HEK293 (cell line): ENCODE measurements at regions not wholly inside any gene's neighbourhood (a gene's known extent, or its start where the extent isn't known, plus 50 kb on each side); places are given as distances from the start of the nearest gene placed in this dataset.

Experiments used
- CTCF ChIA-PET: fragments of 350-600 bp; formaldehyde crosslinking; extraction: SDS; loops from one replicate; lab custom pipeline; 2021; ENCODE audit warnings: antibody characterized with exemption; lab: Yijun Ruan, JAX
- POLR2A ChIA-PET: fragments of 300-600 bp; formaldehyde crosslinking; extraction: SDS; loops from one replicate; lab custom pipeline; 2020; ENCODE audit warnings: antibody characterized with exemption, inconsistent platforms; lab: Yijun Ruan, JAX
- H3K27ac ChIP-seq: fragments of 200-500 bp; sonication (Bioruptor generic); 2 replicates; pipeline ENCODE4 v1.5.1; 2014; ENCODE audit warnings: low read depth, low read length, control low read depth, inconsistent platforms; ENCODE audit errors: extremely low read depth
- H3K36me3 ChIP-seq, 2 experiments: fragments of 200-500 bp in 1 of 2; sonication (Bioruptor generic) in 1 of 2; 1 replicate in 1 of 2; 2 replicates in 1 of 2; pipeline ENCODE4 v1.5.1; 2014 to 2017; ENCODE audit warnings: inconsistent platforms in 2 of 2, low read length in 2 of 2; ENCODE audit not compliant: control insufficient read depth in 2 of 2, insufficient read depth in 1 of 2
- H3K4me1 ChIP-seq: fragments of 200-500 bp; sonication (Bioruptor generic); 2 replicates; pipeline ENCODE4 v1.5.1; 2014; ENCODE audit warnings: mild to moderate bottlenecking, low read length, inconsistent platforms; ENCODE audit not compliant: control insufficient read depth, insufficient read depth
- H3K4me3 ChIP-seq: 2 replicates; pipeline ENCODE4 v1.5.1; 2011; ENCODE audit warnings: low read depth, mild to moderate bottlenecking, control low read depth, low read length, moderate library complexity
- H3K9me3 ChIP-seq: fragments of 200-500 bp; sonication (Bioruptor generic); 2 replicates; pipeline ENCODE4 v1.5.1; 2014; ENCODE audit warnings: low read depth, low read length, inconsistent platforms; ENCODE audit not compliant: control insufficient read depth, insufficient read depth
- GLIS1 ChIP-seq: fragments of 450-650 bp; formaldehyde crosslinking; IDR thresholded peaks from 2 replicates; pipeline ENCODE4 v1.5.1; 2016; ENCODE audit warnings: missing biosample characterization, missing genetic modification characterization
- HOXD13 ChIP-seq: sonication (generic); formaldehyde crosslinking; IDR thresholded peaks from 2 replicates; pipeline ENCODE4 v1.8.0; 2022; ENCODE audit warnings: missing genetic modification reagents, borderline replicate concordance
- MYNN ChIP-seq: fragments of 450-650 bp; formaldehyde crosslinking; IDR thresholded peaks from 2 replicates; pipeline ENCODE4 v1.5.1; 2016; ENCODE audit warnings: missing biosample characterization, missing genetic modification characterization, borderline replicate concordance
- REPIN1 ChIP-seq: fragments of 450-650 bp; formaldehyde crosslinking; IDR thresholded peaks from 2 replicates; pipeline ENCODE4 v1.5.1; 2017; ENCODE audit warnings: missing biosample characterization, missing genetic modification characterization, low read depth
- ZNF146 ChIP-seq: fragments of 450-650 bp; formaldehyde crosslinking; IDR thresholded peaks from 2 replicates; pipeline ENCODE4 v1.5.1; 2016; ENCODE audit warnings: missing biosample characterization, missing genetic modification characterization
- ZNF2 ChIP-seq: fragments of 450-650 bp; formaldehyde crosslinking; IDR thresholded peaks from 2 replicates; pipeline ENCODE4 v1.5.1; 2016; ENCODE audit warnings: missing biosample characterization, missing genetic modification characterization
- ZNF324 ChIP-seq: fragments of 450-650 bp; formaldehyde crosslinking; IDR thresholded peaks from 2 replicates; pipeline ENCODE4 v1.5.1; 2016; ENCODE audit warnings: missing biosample characterization, missing genetic modification characterization
- ZNF394 ChIP-seq: fragments of 450-650 bp; formaldehyde crosslinking; IDR thresholded peaks from 2 replicates; pipeline ENCODE4 v1.5.1; 2016; ENCODE audit warnings: missing biosample characterization, missing genetic modification characterization, mild to moderate bottlenecking, moderate library complexity, borderline replicate concordance
- ZNF623 ChIP-seq: fragments of 450-650 bp; formaldehyde crosslinking; IDR thresholded peaks from 2 replicates; pipeline ENCODE4 v1.5.1; 2016; ENCODE audit warnings: missing biosample characterization, missing genetic modification characterization
- TF ChIP-seq, protein P1 (sequence below): fragments of 450-650 bp; formaldehyde crosslinking; IDR thresholded peaks from 2 replicates; pipeline ENCODE4 v1.5.1; 2016; ENCODE audit warnings: missing biosample characterization, missing genetic modification characterization
- TF ChIP-seq, protein P2 (sequence below): fragments of 450-650 bp; formaldehyde crosslinking; IDR thresholded peaks from 2 replicates; pipeline ENCODE4 v1.5.1; 2016; ENCODE audit warnings: missing biosample characterization, missing genetic modification characterization
- TF ChIP-seq, protein P3 (sequence below): fragments of 450-650 bp; formaldehyde crosslinking; IDR thresholded peaks from 2 replicates; pipeline ENCODE4 v1.5.1; 2016; ENCODE audit warnings: missing biosample characterization, missing genetic modification characterization
- TF ChIP-seq, protein P4 (sequence below): fragments of 450-650 bp; formaldehyde crosslinking; IDR thresholded peaks from 2 replicates; pipeline ENCODE4 v1.5.1; 2017; ENCODE audit warnings: missing biosample characterization, missing genetic modification characterization
- TF ChIP-seq, protein P5 (sequence below): fragments of 450-650 bp; formaldehyde crosslinking; IDR thresholded peaks from 2 replicates; pipeline ENCODE4 v1.5.1; 2017; ENCODE audit warnings: missing biosample characterization, mild to moderate bottlenecking, missing genetic modification characterization, moderate library complexity
- TF ChIP-seq, protein P6 (sequence below): fragments of 450-650 bp; formaldehyde crosslinking; IDR thresholded peaks from 2 replicates; pipeline ENCODE4 v1.5.0; 2017; ENCODE audit warnings: missing biosample characterization, missing genetic modification characterization, borderline replicate concordance
- TF ChIP-seq, protein P7 (sequence below): fragments of 450-650 bp; IDR thresholded peaks from 2 replicates; pipeline ENCODE4 v1.5.1; 2018; ENCODE audit warnings: missing biosample characterization, mild to moderate bottlenecking, missing genetic modification characterization

DNA sequence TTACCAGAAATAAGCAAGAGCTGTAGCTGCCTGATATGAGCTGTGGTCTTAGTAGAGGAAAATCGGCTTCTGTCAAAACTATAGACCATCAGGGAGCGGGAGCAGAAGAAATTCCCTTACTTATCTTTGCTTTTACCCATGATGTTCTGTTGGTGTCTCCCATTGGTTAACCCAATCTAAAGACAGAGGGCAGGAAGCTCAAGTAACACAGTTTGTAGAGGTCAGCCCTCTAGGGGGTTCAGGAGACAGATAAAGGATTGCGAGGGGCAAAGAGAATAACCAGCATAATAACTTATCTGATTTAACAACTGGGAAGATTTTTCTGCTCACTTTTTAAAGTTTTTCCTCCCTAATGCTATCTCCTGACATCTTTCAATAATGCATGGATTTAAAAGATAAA, 142.4 kb downstream of the NTMT2 start (continued):
- TF ChIP-seq, protein P1, sequence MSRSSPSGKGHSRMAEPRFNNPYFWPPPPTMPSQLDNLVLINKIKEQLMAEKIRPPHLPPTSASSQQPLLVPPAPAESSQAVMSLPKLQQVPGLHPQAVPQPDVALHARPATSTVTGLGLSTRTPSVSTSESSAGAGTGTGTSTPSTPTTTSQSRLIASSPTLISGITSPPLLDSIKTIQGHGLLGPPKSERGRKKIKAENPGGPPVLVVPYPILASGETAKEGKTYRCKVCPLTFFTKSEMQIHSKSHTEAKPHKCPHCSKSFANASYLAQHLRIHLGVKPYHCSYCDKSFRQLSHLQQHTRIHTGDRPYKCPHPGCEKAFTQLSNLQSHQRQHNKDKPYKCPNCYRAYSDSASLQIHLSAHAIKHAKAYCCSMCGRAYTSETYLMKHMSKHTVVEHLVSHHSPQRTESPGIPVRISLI = no peak

DNA sequence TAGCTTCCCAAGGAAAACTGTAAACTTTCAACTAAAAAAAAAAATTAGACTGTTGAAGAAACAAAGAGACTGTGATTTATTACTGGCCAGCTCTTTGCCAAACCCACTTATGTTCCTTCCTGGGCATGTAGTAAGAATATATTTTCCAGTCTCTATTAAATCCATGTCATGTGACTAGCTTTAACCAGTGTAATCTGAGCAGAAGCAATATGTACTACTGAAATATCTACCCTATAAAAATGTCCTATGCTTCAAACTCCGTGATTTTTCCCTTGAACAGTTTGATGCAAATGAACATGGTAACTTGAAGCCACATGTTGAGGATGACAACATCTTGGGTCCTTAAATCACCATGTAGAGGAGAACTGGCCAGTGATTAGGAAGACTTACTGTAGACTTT, 144.5 kb downstream of the NTMT2 start:
- CTCF ChIA-PET = no interaction called here
- H3K27ac ChIP-seq = no peak overlapping the region

DNA sequence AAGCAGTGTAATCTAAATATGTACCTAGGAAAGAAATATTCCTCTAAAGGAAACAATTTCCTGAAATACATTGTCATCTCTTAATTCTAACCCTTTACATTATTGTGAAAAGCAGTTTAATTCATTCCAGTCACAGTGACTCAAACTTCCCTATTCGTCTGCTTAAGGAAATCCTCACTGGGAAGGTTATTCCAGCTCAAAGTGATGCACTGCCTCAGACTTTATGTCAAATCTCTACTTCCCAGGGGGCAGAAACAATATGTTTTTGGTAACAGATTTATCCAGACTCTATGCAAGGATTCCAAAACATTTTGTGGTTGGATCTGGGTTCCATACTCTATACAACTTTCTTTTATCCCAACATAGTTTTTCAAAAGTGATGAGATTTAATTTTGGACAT, 145.2 kb downstream of the NTMT2 start:
- H3K27ac ChIP-seq = no peak overlapping the region
- ChIA-PET POLR2A (no interaction called here), CTCF (interaction anchor here (0.7 kb wide), 1 partner anchor 19 kb away, joined by 3 read pairs; no protein-coding TSS in a partner anchor)
- TF ChIP-seq, protein P2, sequence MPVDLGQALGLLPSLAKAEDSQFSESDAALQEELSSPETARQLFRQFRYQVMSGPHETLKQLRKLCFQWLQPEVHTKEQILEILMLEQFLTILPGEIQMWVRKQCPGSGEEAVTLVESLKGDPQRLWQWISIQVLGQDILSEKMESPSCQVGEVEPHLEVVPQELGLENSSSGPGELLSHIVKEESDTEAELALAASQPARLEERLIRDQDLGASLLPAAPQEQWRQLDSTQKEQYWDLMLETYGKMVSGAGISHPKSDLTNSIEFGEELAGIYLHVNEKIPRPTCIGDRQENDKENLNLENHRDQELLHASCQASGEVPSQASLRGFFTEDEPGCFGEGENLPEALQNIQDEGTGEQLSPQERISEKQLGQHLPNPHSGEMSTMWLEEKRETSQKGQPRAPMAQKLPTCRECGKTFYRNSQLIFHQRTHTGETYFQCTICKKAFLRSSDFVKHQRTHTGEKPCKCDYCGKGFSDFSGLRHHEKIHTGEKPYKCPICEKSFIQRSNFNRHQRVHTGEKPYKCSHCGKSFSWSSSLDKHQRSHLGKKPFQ = no peak
- no peak for TF ChIP-seq ZNF394 (tag by site-specific recombination)
- TF ChIP-seq ZNF146 (tag by site-specific recombination) = no peak
- TF ChIP-seq, protein P3, sequence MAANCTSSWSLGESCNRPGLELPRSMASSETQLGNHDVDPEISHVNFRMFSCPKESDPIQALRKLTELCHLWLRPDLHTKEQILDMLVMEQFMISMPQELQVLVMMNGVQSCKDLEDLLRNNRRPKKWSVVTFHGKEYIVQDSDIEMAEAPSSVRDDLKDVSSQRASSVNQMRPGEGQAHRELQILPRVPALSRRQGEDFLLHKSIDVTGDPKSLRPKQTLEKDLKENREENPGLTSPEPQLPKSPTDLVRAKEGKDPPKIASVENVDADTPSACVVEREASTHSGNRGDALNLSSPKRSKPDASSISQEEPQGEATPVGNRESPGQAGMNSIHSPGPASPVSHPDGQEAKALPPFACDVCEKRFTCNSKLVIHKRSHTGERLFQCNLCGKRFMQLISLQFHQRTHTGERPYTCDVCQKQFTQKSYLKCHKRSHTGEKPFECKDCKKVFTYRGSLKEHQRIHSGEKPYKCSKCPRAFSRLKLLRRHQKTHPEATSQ (tag by site-specific recombination) = no peak
- no peaks in the 10 kb centered on the region for H3K9me3 ChIP-seq
- no peaks in the 10 kb centered on the region for H3K36me3 ChIP-seq
- no peaks in the 10 kb centered on the region for H3K4me1 ChIP-seq
- no peak overlapping the region for H3K4me3 ChIP-seq

More for the DNA sequence above, 144.5 kb downstream of the NTMT2 start:
- Histone ChIP-seq H3K4me3 (no peak overlapping the region), H3K9me3 (no peaks in the 10 kb centered on the region), H3K4me1 (no peaks in the 10 kb centered on the region)
- POLR2A ChIA-PET = no interaction called here
- TF ChIP-seq, protein P4, sequence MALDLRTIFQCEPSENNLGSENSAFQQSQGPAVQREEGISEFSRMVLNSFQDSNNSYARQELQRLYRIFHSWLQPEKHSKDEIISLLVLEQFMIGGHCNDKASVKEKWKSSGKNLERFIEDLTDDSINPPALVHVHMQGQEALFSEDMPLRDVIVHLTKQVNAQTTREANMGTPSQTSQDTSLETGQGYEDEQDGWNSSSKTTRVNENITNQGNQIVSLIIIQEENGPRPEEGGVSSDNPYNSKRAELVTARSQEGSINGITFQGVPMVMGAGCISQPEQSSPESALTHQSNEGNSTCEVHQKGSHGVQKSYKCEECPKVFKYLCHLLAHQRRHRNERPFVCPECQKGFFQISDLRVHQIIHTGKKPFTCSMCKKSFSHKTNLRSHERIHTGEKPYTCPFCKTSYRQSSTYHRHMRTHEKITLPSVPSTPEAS (tag by site-specific recombination) = no peak
- TF ChIP-seq, protein P5, sequence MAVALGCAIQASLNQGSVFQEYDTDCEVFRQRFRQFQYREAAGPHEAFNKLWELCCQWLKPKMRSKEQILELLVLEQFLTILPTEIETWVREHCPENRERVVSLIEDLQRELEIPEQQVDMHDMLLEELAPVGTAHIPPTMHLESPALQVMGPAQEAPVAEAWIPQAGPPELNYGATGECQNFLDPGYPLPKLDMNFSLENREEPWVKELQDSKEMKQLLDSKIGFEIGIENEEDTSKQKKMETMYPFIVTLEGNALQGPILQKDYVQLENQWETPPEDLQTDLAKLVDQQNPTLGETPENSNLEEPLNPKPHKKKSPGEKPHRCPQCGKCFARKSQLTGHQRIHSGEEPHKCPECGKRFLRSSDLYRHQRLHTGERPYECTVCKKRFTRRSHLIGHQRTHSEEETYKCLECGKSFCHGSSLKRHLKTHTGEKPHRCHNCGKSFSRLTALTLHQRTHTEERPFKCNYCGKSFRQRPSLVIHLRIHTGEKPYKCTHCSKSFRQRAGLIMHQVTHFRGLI = no peak
- no peak for TF ChIP-seq REPIN1
- no peak for TF ChIP-seq ZNF2 (tag by site-specific recombination)
- TF ChIP-seq HOXD13 (CRISPR knock-in tag) = no peak
- no peak for TF ChIP-seq ZNF324 (tag by site-specific recombination)
- no peak for TF ChIP-seq ZNF623 (tag by site-specific recombination)
- TF ChIP-seq GLIS1 (tag by site-specific recombination) = no peak
- TF ChIP-seq, protein P6, sequence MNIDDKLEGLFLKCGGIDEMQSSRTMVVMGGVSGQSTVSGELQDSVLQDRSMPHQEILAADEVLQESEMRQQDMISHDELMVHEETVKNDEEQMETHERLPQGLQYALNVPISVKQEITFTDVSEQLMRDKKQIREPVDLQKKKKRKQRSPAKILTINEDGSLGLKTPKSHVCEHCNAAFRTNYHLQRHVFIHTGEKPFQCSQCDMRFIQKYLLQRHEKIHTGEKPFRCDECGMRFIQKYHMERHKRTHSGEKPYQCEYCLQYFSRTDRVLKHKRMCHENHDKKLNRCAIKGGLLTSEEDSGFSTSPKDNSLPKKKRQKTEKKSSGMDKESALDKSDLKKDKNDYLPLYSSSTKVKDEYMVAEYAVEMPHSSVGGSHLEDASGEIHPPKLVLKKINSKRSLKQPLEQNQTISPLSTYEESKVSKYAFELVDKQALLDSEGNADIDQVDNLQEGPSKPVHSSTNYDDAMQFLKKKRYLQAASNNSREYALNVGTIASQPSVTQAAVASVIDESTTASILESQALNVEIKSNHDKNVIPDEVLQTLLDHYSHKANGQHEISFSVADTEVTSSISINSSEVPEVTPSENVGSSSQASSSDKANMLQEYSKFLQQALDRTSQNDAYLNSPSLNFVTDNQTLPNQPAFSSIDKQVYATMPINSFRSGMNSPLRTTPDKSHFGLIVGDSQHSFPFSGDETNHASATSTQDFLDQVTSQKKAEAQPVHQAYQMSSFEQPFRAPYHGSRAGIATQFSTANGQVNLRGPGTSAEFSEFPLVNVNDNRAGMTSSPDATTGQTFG = no peak
- TF ChIP-seq, protein P7, sequence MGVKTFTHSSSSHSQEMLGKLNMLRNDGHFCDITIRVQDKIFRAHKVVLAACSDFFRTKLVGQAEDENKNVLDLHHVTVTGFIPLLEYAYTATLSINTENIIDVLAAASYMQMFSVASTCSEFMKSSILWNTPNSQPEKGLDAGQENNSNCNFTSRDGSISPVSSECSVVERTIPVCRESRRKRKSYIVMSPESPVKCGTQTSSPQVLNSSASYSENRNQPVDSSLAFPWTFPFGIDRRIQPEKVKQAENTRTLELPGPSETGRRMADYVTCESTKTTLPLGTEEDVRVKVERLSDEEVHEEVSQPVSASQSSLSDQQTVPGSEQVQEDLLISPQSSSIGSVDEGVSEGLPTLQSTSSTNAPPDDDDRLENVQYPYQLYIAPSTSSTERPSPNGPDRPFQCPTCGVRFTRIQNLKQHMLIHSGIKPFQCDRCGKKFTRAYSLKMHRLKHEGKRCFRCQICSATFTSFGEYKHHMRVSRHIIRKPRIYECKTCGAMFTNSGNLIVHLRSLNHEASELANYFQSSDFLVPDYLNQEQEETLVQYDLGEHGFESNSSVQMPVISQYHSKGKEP (tag by site-specific recombination) = no peak
- no peak for TF ChIP-seq MYNN
- TF ChIP-seq, all 188 proteins: peak for 0
- no peaks in the 10 kb centered on the region for H3K36me3 ChIP-seq
